Endodermal cell (in vitro differentiated cells): ENCODE measurements at regions not wholly inside any gene's neighbourhood (a gene's known extent, or its start where the extent isn't known, plus 50 kb on each side); places are given as distances from the start of the nearest gene placed in this dataset.
"Not testable (repeated sequence)": the region's sequence is repeated elsewhere in the genome, so short reads cannot be mapped to it uniquely, and the experiment has no call there.

Source experiments
- DNase-seq: peaks from one replicate; pipeline ENCODE4 v3.0.0-alpha.2; 2017
- H3K27ac ChIP-seq: 2 replicates; pipeline ENCODE4 v1.5.1; 2013; ENCODE audit warnings: mild to moderate bottlenecking, low read depth, low read length, moderate library complexity
- H3K27me3 ChIP-seq: 2 replicates; pipeline ENCODE4 v1.6.1; 2013; ENCODE audit warnings: mild to moderate bottlenecking, low read length, moderate library complexity; ENCODE audit not compliant: insufficient read depth, control insufficient read depth, poor library complexity, severe bottlenecking
- H3K36me3 ChIP-seq: 2 replicates; pipeline ENCODE4 v1.7.0; 2013; ENCODE audit warnings: mild to moderate bottlenecking, low read length, moderate library complexity; ENCODE audit not compliant: control insufficient read depth, insufficient read depth
- H3K4me1 ChIP-seq: one replicate; pipeline ENCODE4 v1.7.0; 2013; ENCODE audit warnings: low read length; ENCODE audit not compliant: control insufficient read depth, insufficient read depth
- H3K4me3 ChIP-seq: 2 replicates; pipeline ENCODE4 v1.5.1; 2013; ENCODE audit warnings: mild to moderate bottlenecking, low read length, moderate library complexity
- H3K9ac ChIP-seq: 2 replicates; pipeline ENCODE4 v1.6.1; 2013; ENCODE audit warnings: mild to moderate bottlenecking, low read length, moderate library complexity; ENCODE audit not compliant: poor library complexity, severe bottlenecking; ENCODE audit errors: extremely low read depth
- H3K9me3 ChIP-seq: 2 replicates; pipeline ENCODE4 v1.6.1; 2013; ENCODE audit warnings: mild to moderate bottlenecking, low read length, moderate library complexity; ENCODE audit not compliant: control insufficient read depth
- H3K27ac Mint-ChIP-seq: 2 replicates; pipeline ENCODE4 v1.8.0; 2020; ENCODE audit warnings: mixed read lengths
- H3K27me3 Mint-ChIP-seq: 2 replicates; pipeline ENCODE4 v1.8.0; 2021; ENCODE audit warnings: mild to moderate bottlenecking, mixed read lengths; ENCODE audit not compliant: insufficient read depth
- H3K36me3 Mint-ChIP-seq: 2 replicates; pipeline ENCODE4 v1.8.0; 2020; ENCODE audit warnings: low read depth, mixed read lengths
- H3K4me1 Mint-ChIP-seq: 2 replicates; pipeline ENCODE4 v1.8.0; 2020; ENCODE audit warnings: mixed read lengths
- H3K4me3 Mint-ChIP-seq: 2 replicates; pipeline ENCODE4 v1.8.0; 2020; ENCODE audit warnings: mild to moderate bottlenecking, moderate library complexity, mixed read lengths
- H3K9me3 Mint-ChIP-seq: 2 replicates; pipeline ENCODE4 v1.8.0; 2020; ENCODE audit warnings: mild to moderate bottlenecking, mixed read lengths
- WGBS, 2 experiments: methylation state at CpG; one replicate each; pipeline versions ENCODE4 v1.1.5 to v1.1.7; 2013; ENCODE audit warnings: missing lambda C conversion rate in 2 of 2, mixed read lengths in 1 of 2; ENCODE audit not compliant: insufficient coverage in 1 of 2, insufficient read length in 1 of 2; 5-methylcytosine and 5-hydroxymethylcytosine counted together

DNA sequence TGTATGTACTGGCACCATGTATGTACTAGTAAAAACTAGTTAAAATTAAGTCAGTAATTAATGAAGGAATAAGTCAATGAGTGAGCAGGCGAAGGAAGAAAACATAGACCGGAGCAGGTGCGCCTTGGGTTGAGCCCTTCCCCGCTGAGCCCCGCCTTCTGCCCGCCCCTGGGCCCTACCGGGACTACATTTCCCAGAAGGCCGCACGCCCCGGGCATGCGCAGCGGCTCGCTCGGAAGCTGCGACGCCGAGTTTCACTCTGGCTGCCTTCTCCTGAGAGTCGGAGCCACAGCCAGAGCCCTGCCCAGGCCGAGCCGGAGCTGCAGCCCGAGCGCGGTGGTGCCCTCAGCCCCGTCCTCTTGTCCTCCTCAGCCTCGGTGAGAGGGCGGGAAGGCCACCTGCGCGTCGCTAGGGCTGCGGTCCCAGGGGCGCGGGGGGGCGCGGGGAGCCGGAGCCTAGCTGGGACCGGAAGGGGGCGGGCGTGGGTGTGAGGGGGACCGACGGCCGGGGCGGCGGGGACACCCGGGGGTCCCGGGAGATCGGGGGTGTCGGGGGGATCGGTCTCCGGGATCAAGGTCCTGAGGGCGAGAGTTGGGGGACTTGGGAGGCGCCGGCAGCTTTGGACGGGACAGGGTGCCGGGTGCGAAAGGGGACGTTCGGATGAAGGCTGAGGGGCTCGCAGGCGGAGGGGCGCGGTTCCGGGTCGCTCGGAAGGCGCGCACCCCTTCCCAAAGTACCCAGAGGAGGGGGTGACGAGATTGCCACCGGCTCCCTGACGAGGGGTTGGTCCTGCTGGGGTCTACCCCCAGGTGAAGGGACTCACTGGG is 72.4 kb downstream of the SPDYE17 start:
- not testable (repeated sequence) for H3K27me3 Mint-ChIP-seq, H3K4me3 Mint-ChIP-seq, H3K36me3 Mint-ChIP-seq, H3K9ac ChIP-seq, H3K4me1 Mint-ChIP-seq, H3K27me3 ChIP-seq, DNase-seq, H3K27ac Mint-ChIP-seq, H3K36me3 ChIP-seq, H3K27ac ChIP-seq, H3K4me1 ChIP-seq, H3K4me3 ChIP-seq, H3K9me3 ChIP-seq, H3K9me3 Mint-ChIP-seq
- WGBS, 2 experiments: no CpG with 5 or more reads among the region's 69 CpGs

GRCh38 chr7:76956531-76956930 is 75.6 kb downstream of the SPDYE17 start:
- H3K27me3 Mint-ChIP-seq, H3K9me3 ChIP-seq, H3K4me1 Mint-ChIP-seq, H3K27me3 ChIP-seq, H3K27ac Mint-ChIP-seq, H3K4me3 Mint-ChIP-seq, H3K4me3 ChIP-seq, H3K36me3 ChIP-seq, H3K36me3 Mint-ChIP-seq, H3K9me3 Mint-ChIP-seq, H3K27ac ChIP-seq, DNase-seq, H3K9ac ChIP-seq, H3K4me1 ChIP-seq: not testable (repeated sequence)
- WGBS, 2 experiments: no CpG with 5 or more reads among the region's 5 CpGs

DNA sequence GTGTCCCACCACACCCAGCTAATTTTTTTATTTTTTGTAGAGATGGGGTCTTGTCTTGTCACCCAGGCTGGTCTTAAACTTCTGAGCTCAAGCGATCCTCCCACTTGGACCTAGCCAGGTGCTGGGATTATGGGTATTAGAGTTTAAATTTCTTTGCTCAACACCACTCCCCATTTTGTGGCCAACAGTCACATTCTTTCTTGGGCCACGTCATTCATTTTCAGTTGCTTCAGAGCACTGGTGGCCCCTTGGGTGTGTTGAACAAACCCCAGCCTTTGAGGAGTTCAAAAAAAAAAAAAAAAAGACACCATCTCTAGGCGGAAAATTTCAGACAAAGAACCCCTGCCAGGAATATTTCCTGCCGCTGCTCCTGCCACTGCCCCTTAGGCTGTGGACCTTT is 77.0 kb downstream of the SPDYE17 start:
- WGBS, 2 experiments: no CpG with 5 or more reads among the region's 4 CpGs
- not testable (repeated sequence) for H3K4me1 ChIP-seq, H3K36me3 Mint-ChIP-seq, H3K9me3 ChIP-seq, H3K27me3 ChIP-seq, DNase-seq, H3K27me3 Mint-ChIP-seq, H3K9me3 Mint-ChIP-seq, H3K4me1 Mint-ChIP-seq, H3K27ac ChIP-seq, H3K9ac ChIP-seq, H3K4me3 ChIP-seq, H3K36me3 ChIP-seq, H3K4me3 Mint-ChIP-seq, H3K27ac Mint-ChIP-seq

DNA sequence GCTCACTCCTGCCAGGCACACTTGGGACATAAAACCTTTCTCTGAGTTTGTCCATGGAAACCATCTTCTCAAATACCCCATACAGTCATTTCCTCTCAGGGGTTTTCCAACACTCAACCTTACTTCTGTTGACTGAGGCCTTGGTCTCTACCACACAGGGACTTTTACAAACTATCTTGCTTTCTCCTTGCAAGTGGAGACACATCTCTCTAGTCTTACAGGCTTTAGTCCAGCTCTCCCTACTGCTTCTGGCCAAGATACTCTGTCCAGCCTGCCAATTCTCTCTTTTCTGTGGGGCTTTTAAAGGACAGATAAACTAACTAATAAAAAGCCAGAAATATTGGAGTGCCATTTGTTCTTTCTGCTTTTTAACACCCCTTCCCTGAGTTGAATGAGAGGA is 87.6 kb downstream of the SPDYE17 start:
- H3K9me3 Mint-ChIP-seq, H3K27ac ChIP-seq, H3K27me3 ChIP-seq, DNase-seq, H3K4me1 Mint-ChIP-seq, H3K9ac ChIP-seq, H3K4me3 ChIP-seq, H3K4me1 ChIP-seq, H3K27me3 Mint-ChIP-seq, H3K4me3 Mint-ChIP-seq, H3K9me3 ChIP-seq, H3K36me3 ChIP-seq, H3K36me3 Mint-ChIP-seq, H3K27ac Mint-ChIP-seq: not testable (repeated sequence)

DNA sequence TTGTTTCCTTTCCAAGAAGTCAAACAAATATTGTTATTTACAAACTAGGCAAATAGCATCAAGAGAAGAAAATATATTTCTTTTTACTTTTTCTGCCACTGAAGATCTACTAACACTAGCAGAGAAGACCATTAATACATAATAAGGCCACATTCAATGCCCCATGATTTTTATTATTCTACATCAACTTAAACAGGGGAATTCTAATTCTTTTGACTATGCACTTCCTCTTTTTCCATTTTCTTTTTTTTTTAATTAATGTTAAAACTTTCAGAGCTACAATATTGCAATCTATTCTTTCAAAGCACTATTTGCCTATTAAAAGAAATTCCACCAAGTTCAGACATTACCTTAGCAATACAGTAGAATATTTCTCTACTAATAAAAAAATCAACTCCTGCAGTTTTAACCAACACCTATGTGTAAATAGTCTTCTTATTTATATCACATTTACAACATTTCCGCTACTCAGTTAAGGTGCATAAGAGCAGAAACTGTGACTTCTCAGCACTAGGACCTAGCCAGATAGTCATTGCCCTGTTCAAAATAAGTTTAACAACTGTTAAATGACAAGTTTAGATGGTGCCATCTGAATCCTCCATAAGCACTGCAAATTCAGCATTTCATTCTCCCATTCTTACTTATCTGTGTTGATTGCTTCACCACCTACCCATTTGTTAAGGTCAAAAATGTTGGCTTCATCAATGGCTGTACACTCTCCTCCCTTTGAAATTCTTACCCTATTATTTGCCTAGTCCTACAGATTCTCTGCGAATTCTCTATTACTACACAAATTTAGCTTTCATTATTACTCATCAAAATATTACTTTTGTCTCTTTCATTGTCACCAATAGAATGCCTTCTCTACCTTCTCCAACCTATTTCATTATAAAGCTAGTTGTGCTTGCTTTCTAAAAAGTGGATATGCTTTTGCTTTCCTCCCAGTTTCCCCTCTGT is 90.1 kb downstream of the SPDYE17 start:
- not testable (repeated sequence) for H3K9me3 Mint-ChIP-seq, H3K4me3 Mint-ChIP-seq, H3K4me1 Mint-ChIP-seq, H3K36me3 ChIP-seq, H3K4me1 ChIP-seq, H3K36me3 Mint-ChIP-seq, H3K27ac ChIP-seq, H3K4me3 ChIP-seq, H3K9ac ChIP-seq, H3K9me3 ChIP-seq, H3K27me3 Mint-ChIP-seq, H3K27ac Mint-ChIP-seq, DNase-seq, H3K27me3 ChIP-seq
- whole genome bisulfite sequencing, 2 experiments: 100% methylated on average over 1 of the region's 2 CpGs; no CpG with 5 or more reads in 1 of the 2 experiments

GRCh38 chr7:76937781-76938180 is 94.4 kb downstream of the SPDYE17 start:
- DNase-seq, H3K4me1 ChIP-seq, H3K27ac Mint-ChIP-seq, H3K9me3 Mint-ChIP-seq, H3K36me3 Mint-ChIP-seq, H3K9me3 ChIP-seq, H3K4me1 Mint-ChIP-seq, H3K4me3 ChIP-seq, H3K27me3 ChIP-seq, H3K36me3 ChIP-seq, H3K4me3 Mint-ChIP-seq, H3K27ac ChIP-seq, H3K9ac ChIP-seq: not testable (repeated sequence)
- WGBS, 2 experiments: 93% methylated on average over 1 of the region's 3 CpGs; no CpG with 5 or more reads in 1 of the 2 experiments
- peaks cover 13% of the 10 kb centered on the region for H3K27me3 Mint-ChIP-seq
